Ovary (tissue), 7 donors: ENCODE measurements at regions not wholly inside any gene's neighbourhood (a gene's known extent, or its start where the extent isn't known, plus 50 kb on each side); places are given as distances from the start of the nearest gene placed in this dataset.

Source experiments
- DNase-seq, 5 donors: peaks; one replicate each; pipeline ENCODE4 v3.0.0-alpha.2; 2019 to 2020
- H3K27ac ChIP-seq, 2 donors: fragments of 200-600 bp; one replicate each; pipeline versions ENCODE4 v1.5.1 to v1.8.0; 2019 to 2022
- H3K27me3 ChIP-seq: fragments of 200-600 bp; one replicate; pipeline ENCODE4 v1.8.0; 2022
- H3K36me3 ChIP-seq: fragments of 200-600 bp; sonication (generic); one replicate; pipeline ENCODE4 v1.5.1; 2019
- H3K4me1 ChIP-seq: one replicate; pipeline ENCODE4 v1.8.1; 2013; ENCODE audit warnings: mild to moderate bottlenecking, moderate library complexity; ENCODE audit not compliant: insufficient read depth
- H3K4me3 ChIP-seq: fragments of 200-600 bp; sonication (generic); one replicate; pipeline ENCODE4 v1.5.1; 2017
- H3K9me3 ChIP-seq, 2 donors: fragments of 200-600 bp in 1 of 2; sonication (generic) in 1 of 2; one replicate each; pipeline versions ENCODE4 v1.5.1 to v1.8.1; 2013 to 2019; ENCODE audit warnings: mild to moderate bottlenecking in 1 of 2, moderate library complexity in 1 of 2
- EP300 ChIP-seq: sonication (generic); formaldehyde crosslinking; IDR thresholded peaks from one replicate; pipeline ENCODE4 v1.6.1; 2017; ENCODE audit warnings: antibody characterized with exemption
- POLR2A ChIP-seq: fragments of 450-650 bp; IDR thresholded peaks from one replicate; pipeline ENCODE4 v1.6.1; 2017; ENCODE audit warnings: antibody characterized with exemption, mild to moderate bottlenecking, moderate library complexity
- WGBS, 3 donors: extraction: QIAGEN DNeasy Blood & Tissue Kit in 1 of 3; methylation state at CpG; one replicate each; pipeline versions ENCODE4 v1.1.5 to v1.1.7; 2013 to 2017; 5-methylcytosine and 5-hydroxymethylcytosine counted together
- intact Hi-C, 4 donors: fragments of 100-400 bp; cut with DNase I; formaldehyde crosslinking; loops; one replicate each; pipeline versions ENCODE4 v1.11.0 to v1.15.1; 2022 to 2023
- TF ChIP-seq, protein P1 (sequence below), 3 donors: fragments of 450-650 bp in 2 of 3; fragments of 200-600 bp in 1 of 3; IDR thresholded peaks; one replicate each; pipeline versions ENCODE4 v1.5.1 to v1.8.0; 2016 to 2022; ENCODE audit warnings: antibody characterized with exemption in 3 of 3, mild to moderate bottlenecking in 1 of 3
- donor health status: DM: no; HTN: no; CAD: no; lungs with moderate emphysema.
- donor health status: DM: no; HTN: no; CAD: no.
- donor health status: Bipolar disorder and iron deficiency.
- donor health status: DM: no; HTN: no; CAD: no.
- donor health status: DM: yes; HTN: yes; CAD: no.

DNA sequence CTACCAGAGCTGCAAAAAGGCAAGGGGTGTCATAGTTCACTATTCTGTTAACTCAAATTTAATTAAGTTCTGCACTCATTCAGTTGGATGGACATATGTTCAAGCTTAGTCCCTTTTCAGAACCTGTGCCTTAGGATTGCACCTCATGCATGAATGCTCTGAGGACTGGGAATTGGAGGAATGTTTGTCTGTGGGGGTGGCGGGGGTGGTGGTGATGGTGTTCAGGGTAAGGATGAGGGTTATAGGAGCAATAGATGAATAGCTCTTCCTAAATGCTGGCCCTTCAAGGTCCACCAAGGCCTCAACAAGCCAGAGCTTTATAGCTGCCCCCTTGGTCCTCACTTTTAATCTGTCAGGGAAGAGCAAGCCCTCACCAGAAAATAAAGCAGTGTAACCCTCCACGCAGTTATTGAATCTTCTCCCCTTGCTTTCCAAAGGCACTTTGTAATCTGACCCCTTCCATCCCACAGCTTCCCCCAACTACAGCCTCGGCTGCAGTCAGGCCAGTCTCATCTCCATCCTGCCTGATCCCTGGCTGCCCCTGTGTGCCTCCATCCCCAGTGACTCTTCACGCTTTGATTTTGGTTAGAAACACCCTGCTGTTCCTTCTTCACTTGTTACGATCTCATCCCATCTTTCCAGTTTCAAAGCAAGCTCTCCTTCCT lies 221.6 kb upstream of the LMCD1 start:
- 70 to 72% (median 70%) methylated on average over 5 of the region's 5 CpGs for WGBS, 3 donors
- DNase-seq = no peak
- Histone ChIP-seq H3K27ac (no peak overlapping the region), H3K9me3 (no peaks in the 10 kb centered on the region), H3K4me3 (no peak overlapping the region), H3K27me3 (no peaks in the 10 kb centered on the region), H3K4me1 (no peaks in the 10 kb centered on the region), H3K36me3 (no peaks in the 10 kb centered on the region)
- intact Hi-C loops = no loop called here
- TF ChIP-seq, protein P1, sequence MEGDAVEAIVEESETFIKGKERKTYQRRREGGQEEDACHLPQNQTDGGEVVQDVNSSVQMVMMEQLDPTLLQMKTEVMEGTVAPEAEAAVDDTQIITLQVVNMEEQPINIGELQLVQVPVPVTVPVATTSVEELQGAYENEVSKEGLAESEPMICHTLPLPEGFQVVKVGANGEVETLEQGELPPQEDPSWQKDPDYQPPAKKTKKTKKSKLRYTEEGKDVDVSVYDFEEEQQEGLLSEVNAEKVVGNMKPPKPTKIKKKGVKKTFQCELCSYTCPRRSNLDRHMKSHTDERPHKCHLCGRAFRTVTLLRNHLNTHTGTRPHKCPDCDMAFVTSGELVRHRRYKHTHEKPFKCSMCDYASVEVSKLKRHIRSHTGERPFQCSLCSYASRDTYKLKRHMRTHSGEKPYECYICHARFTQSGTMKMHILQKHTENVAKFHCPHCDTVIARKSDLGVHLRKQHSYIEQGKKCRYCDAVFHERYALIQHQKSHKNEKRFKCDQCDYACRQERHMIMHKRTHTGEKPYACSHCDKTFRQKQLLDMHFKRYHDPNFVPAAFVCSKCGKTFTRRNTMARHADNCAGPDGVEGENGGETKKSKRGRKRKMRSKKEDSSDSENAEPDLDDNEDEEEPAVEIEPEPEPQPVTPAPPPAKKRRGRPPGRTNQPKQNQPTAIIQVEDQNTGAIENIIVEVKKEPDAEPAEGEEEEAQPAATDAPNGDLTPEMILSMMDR (IDR thresholded peaks at IDR 0.05) = no peak
- TF ChIP-seq POLR2A = no peak
- TF ChIP-seq EP300 = no peak

DNA sequence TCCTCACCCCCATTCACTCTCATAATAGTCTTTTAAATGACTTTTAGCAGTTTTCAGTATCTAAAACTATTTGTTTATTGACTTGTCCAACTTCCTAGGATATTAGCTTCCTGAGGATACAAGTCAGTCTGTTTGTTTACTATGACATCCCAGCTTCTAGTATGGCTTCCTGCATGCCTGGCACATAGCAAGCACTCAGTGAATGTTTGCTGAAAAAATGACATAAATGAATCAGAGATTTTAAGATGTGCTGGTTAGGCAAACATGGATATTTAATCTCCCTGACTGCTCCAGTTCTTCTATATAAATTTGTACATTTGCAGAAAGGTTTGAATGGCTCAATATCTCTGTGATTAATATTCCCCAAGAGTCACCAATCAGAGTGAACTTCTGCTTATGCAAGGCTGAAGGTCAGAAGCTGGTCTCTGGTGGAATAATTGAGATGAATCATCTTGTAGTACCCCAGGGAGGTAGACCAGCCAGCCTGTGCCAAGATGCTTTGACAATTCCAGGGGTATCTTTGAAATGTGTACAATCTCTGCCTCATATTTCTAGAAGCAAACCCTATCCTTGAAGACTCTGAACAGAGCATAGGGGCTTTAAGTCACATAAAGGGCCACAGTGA lies 219.0 kb upstream of the LMCD1 start:
- Histone ChIP-seq H3K4me3 (no peak overlapping the region), H3K27ac (no peak overlapping the region), H3K4me1 (peaks cover 2% of the 10 kb centered on the region), H3K36me3 (no peaks in the 10 kb centered on the region), H3K27me3 (no peaks in the 10 kb centered on the region), H3K9me3 (no peaks in the 10 kb centered on the region)
- DNase-seq = no peak
- no peak for TF ChIP-seq POLR2A
- TF ChIP-seq, protein P1 (IDR thresholded peaks at IDR 0.05) = no peak
- no peak for TF ChIP-seq EP300
- intact Hi-C loops = no loop called here

DNA sequence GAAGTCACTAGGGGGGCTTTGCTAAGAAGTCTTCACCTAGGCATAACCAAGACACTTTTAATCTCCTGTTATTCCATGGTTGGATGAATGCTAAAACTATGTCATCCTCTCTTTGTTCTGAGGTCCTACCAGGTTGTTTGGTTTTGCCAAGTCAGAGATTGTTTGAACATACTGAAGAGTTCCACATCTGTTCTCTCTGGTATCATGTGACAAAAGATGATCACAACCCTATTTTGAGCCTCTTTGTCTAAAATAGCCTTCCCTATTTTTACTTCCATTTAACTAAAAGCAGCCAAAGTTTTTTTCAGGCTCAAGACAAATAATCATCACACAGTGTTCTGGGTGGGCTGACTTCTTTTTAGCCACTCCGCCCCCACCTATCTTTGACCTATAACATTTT lies 218.4 kb upstream of the LMCD1 start:
- DNase-seq = no peak
- intact Hi-C loops = no loop called here
- Histone ChIP-seq H3K36me3 (no peaks in the 10 kb centered on the region), H3K27me3 (no peaks in the 10 kb centered on the region), H3K9me3 (no peaks in the 10 kb centered on the region), H3K4me3 (no peak overlapping the region), H3K27ac (no peak overlapping the region), H3K4me1 (peaks cover 2% of the 10 kb centered on the region)
- WGBS, 3 donors = 65 to 73% (median 70%) methylated on average over 1 of the region's 1 CpG
- no peak for TF ChIP-seq EP300
- TF ChIP-seq POLR2A = no peak
- TF ChIP-seq, protein P1 (IDR thresholded peaks at IDR 0.05) = no peak

DNA sequence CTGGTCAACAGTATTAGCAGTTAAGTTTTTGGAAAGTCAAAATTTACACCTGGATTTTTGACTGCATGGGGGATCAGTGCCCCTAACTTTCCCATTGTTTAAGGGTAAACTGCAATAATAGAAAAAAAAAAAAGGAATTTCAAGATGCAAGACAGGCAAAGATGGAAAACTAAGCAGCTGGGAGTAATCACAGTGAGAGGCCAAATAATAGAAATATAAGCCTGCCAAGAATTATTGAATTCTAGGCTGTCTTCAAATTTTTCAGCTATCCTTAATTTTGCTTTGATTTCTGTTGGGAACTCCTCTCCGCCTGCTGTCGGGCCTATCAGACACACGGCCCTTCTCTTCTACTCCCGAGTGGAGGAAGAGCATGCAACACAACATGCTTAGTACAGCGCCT lies 215.5 kb upstream of the LMCD1 start:
- Histone ChIP-seq H3K36me3 (no peaks in the 10 kb centered on the region), H3K27me3 (no peaks in the 10 kb centered on the region), H3K4me1 (peaks cover 2% of the 10 kb centered on the region), H3K9me3 (no peaks in the 10 kb centered on the region), H3K4me3 (no peak overlapping the region), H3K27ac (no peak overlapping the region)
- no peak for DNase-seq
- TF ChIP-seq, protein P1 (IDR thresholded peaks at IDR 0.05) = no peak
- TF ChIP-seq POLR2A (no peak), EP300 (no peak)
- intact Hi-C loops = no loop called here
- WGBS, 3 donors = 30 to 42% (median 39%) methylated on average over 5 of the region's 5 CpGs
